ENCODE measurements at regions not wholly inside any gene's neighbourhood (a gene's known extent, or its start where the extent isn't known, plus 50 kb on each side); places are given as distances from the start of the nearest gene placed in this dataset.

GRCh38 chr4:111994392-111994791 lies 150.9 kb upstream of the FAM241A start:
- POLR2A ChIA-PET (ENCODE audit: unreplicated experiment) = no interaction called here
- Histone ChIP-seq H2BK120ac (ENCODE audit: low read depth, low read length) (no peak overlapping the region), H3K9me1 (ENCODE audit: insufficient read depth, low read length) (no peaks in the 10 kb centered on the region), H2AK5ac (ENCODE audit: low read depth, low read length) (no peak overlapping the region), H4K91ac (ENCODE audit: insufficient read depth, low read depth, low read length) (no peak overlapping the region), H3K9me3 (ENCODE audit: control insufficient read depth, insufficient read depth, low read length) (no peaks in the 10 kb centered on the region), H2BK5ac (ENCODE audit: low read depth, low read length, poor library complexity, severe bottlenecking) (no peak overlapping the region), H3K14ac (replicated peaks; ENCODE audit: low read depth, low read length) (no peak overlapping the region), H2AK9ac (replicated peaks; ENCODE audit: low read depth, low read length, poor library complexity) (no peak overlapping the region), H3K27me3 (ENCODE audit: control insufficient read depth, insufficient read depth, low read length) (no peaks in the 10 kb centered on the region; the same call in 1 of the 2 replicates), H3K4me1 (ENCODE audit: control insufficient read depth, insufficient read depth, low read length) (no peaks in the 10 kb centered on the region), H3K56ac (ENCODE audit: extremely low read depth, insufficient read depth, low read length) (no peak overlapping the region), H3K4me3 (ENCODE audit: insufficient read depth, low read depth, low read length) (no peak overlapping the region), H3K27ac (ENCODE audit: insufficient read depth, low read length) (no peak overlapping the region), H2BK20ac (ENCODE audit: low read depth, low read length) (no peak overlapping the region), H3K23ac (ENCODE audit: low read depth, low read length) (no peak overlapping the region), H3K9ac (ENCODE audit: low read depth, low read length) (no peak overlapping the region), H4K20me1 (ENCODE audit: insufficient read depth, low read length) (no peaks in the 10 kb centered on the region), H2AFZ (replicated peaks; ENCODE audit: low read length, poor library complexity) (no peak overlapping the region), H2BK15ac (ENCODE audit: low read depth, low read length) (no peak overlapping the region), H3K4ac (ENCODE audit: low read depth, low read length) (no peak overlapping the region), H3K79me1 (ENCODE audit: low read depth in 1 of 2, low read length in 2 of 2) (no peaks in the 10 kb centered on the region), H3K18ac (ENCODE audit: low read depth, low read length) (no peak overlapping the region), H3K4me2 (ENCODE audit: low read depth, low read length) (no peak overlapping the region), H3K36me3 (ENCODE audit: control insufficient read depth, insufficient read depth, low read length) (no peaks in the 10 kb centered on the region), H4K5ac (ENCODE audit: low read depth, low read length) (no peak overlapping the region), H4K8ac (ENCODE audit: low read depth in 2 of 2, low read length in 2 of 2) (no peak overlapping the region)
- BruUV-seq (replicated peaks) = no TSS peak
- dilution Hi-C loops (cut with HindIII; ENCODE audit: low sequenced_read_pairs, unreplicated experiment) = no loop called here
- TF ChIP-seq POLR2A (IDR thresholded peaks at IDR 0.05; ENCODE audit: low read depth, low read length) (no peak), SMC3 (IDR thresholded peaks at IDR 0.05; ENCODE audit: low read depth, low read length) (no peak), BHLHE40 (IDR thresholded peaks at IDR 0.05; ENCODE audit: low read depth, low read length) (no peak), USF2 (IDR thresholded peaks at IDR 0.05; ENCODE audit: low read depth, low read length) (no peak), RCOR1 (IDR thresholded peaks at IDR 0.05; ENCODE audit: insufficient replicate concordance, low read length) (no peak), RFX5 (IDR thresholded peaks at IDR 0.05; ENCODE audit: low read depth, low read length) (no peak)
- WGBS, 2 experiments (ENCODE audit: extremely low coverage in 2 of 2, insufficient read length in 1 of 2) = no CpG with 5 or more reads among the region's 1 CpG
- DNase-seq (no peak), ATAC-seq (ENCODE audit: low read depth) (no peak)
- in situ Hi-C loops (cut with MboI; ENCODE audit: low sequenced_read_pairs) = no loop called here
- intact Hi-C loops (cut with micrococcal nuclease) = no loop called here
- CTCF ChIA-PET = no interaction called here

All from IMR-90 (cell line).